ENCODE measurements at regions not wholly inside any gene's neighbourhood (a gene's known extent, or its start where the extent isn't known, plus 50 kb on each side); places are given as distances from the start of the nearest gene placed in this dataset.

GRCh38 chr2:193463011-193463410, 1268.3 kb upstream of the TMEFF2 start:
- Histone ChIP-seq H2AFZ (ENCODE audit: insufficient read depth, low read depth, low read length, poor library complexity, severe bottlenecking) (no peak overlapping the region), H3K4me3 (ENCODE audit: control extremely low read depth in 1 of 5, extremely low read depth in 1 of 5, insufficient read depth in 1 of 5, low read depth in 2 of 5, low read length in 4 of 5) (no peak overlapping the region), H3K27me3 (replicated peaks in 1 of 4; ENCODE audit: control extremely low read depth in 1 of 4, control insufficient read depth in 3 of 4, insufficient read depth in 4 of 4, low read length in 3 of 4) (no peaks in the 10 kb centered on the region), H3K9me3 (ENCODE audit: control extremely low read depth in 1 of 3, control insufficient read depth in 2 of 3, insufficient read depth in 1 of 3, low read length in 2 of 3) (peaks cover 0 to 3% (median 0%) of the 10 kb centered on the region in 3 donors), H4K20me1 (ENCODE audit: control insufficient read depth, insufficient read depth, low read length, poor library complexity, severe bottlenecking) (no peaks in the 10 kb centered on the region), H3K4me2 (replicated peaks; ENCODE audit: low read depth, low read length, poor library complexity, severe bottlenecking) (no peak overlapping the region), H3K79me2 (ENCODE audit: control insufficient read depth, insufficient read depth, low read length) (no peaks in the 10 kb centered on the region), H3K9ac (ENCODE audit: low read length) (no peak overlapping the region), H3K27ac (ENCODE audit: low read length in 2 of 2) (no peak overlapping the region), H3K36me3 (replicated peaks in 1 of 2; ENCODE audit: control extremely low read depth in 1 of 2, control insufficient read depth in 1 of 2, extremely low read depth in 1 of 2, insufficient read depth in 2 of 2, low read length in 1 of 2) (no peaks in the 10 kb centered on the region), H3K4me1 (ENCODE audit: control insufficient read depth in 2 of 2, insufficient read depth in 2 of 2, low read length in 2 of 2) (no peaks in the 10 kb centered on the region)
- CTCF ChIA-PET: no interaction called here
- no peak overlapping the region for H3K4me3 Mint-ChIP-seq
- DNase-seq (no peak), ATAC-seq (ENCODE audit: low read depth) (no peak)
- peaks cover 2% of the 10 kb centered on the region for H3K9me3 Mint-ChIP-seq (ENCODE audit: insufficient read depth)
- intact Hi-C loops (cut with micrococcal nuclease): no loop called here
- no peak overlapping the region for H3K27ac Mint-ChIP-seq
- no peak for TF ChIP-seq EZH2 (IDR thresholded peaks at IDR 0.05; ENCODE audit: borderline replicate concordance, insufficient read depth, low read depth, low read length, poor library complexity, severe bottlenecking)
- TF ChIP-seq, protein P1, sequence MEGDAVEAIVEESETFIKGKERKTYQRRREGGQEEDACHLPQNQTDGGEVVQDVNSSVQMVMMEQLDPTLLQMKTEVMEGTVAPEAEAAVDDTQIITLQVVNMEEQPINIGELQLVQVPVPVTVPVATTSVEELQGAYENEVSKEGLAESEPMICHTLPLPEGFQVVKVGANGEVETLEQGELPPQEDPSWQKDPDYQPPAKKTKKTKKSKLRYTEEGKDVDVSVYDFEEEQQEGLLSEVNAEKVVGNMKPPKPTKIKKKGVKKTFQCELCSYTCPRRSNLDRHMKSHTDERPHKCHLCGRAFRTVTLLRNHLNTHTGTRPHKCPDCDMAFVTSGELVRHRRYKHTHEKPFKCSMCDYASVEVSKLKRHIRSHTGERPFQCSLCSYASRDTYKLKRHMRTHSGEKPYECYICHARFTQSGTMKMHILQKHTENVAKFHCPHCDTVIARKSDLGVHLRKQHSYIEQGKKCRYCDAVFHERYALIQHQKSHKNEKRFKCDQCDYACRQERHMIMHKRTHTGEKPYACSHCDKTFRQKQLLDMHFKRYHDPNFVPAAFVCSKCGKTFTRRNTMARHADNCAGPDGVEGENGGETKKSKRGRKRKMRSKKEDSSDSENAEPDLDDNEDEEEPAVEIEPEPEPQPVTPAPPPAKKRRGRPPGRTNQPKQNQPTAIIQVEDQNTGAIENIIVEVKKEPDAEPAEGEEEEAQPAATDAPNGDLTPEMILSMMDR (IDR thresholded peaks at IDR 0.05): no peak
- POLR2A ChIA-PET: no interaction called here
- peaks cover 7% of the 10 kb centered on the region for H3K4me1 Mint-ChIP-seq
- no peaks in the 10 kb centered on the region for H3K27me3 Mint-ChIP-seq
- WGBS (ENCODE audit: insufficient coverage): 92% methylated on average over 3 of the region's 3 CpGs

DNA sequence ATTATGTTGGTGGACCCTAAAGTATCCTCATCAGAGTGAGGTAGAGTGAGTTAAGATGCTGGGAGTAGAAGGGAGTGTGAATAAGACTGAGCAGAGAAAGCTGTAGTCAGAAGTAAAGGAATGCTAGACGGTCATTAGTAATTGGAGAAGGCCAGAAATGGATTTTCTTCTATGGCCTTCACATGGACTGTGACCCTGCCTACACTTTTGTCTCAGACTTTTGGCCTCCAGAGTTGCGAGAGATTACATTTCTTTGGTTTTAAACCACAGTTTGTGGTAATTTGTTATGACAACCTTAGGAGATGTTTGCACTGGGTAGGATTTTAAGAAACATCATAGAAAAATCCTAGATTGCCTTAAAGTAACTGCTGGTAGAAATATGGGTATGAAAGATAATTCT, 1267.7 kb upstream of the TMEFF2 start:
- Mint-ChIP-seq H3K9me3 (ENCODE audit: insufficient read depth) (peaks cover 2% of the 10 kb centered on the region), H3K27me3 (no peaks in the 10 kb centered on the region), H3K27ac (no peak overlapping the region), H3K4me3 (no peak overlapping the region), H3K4me1 (peaks cover 3% of the 10 kb centered on the region)
- H3K27ac ChIP-seq (ENCODE audit: low read length in 2 of 2): no peak overlapping the region
- H3K27me3 ChIP-seq (replicated peaks in 1 of 4; ENCODE audit: control extremely low read depth in 1 of 4, control insufficient read depth in 3 of 4, insufficient read depth in 4 of 4, low read length in 3 of 4): no peaks in the 10 kb centered on the region
- ATAC-seq (ENCODE audit: low read depth): no peak
- no peaks in the 10 kb centered on the region for H3K79me2 ChIP-seq (ENCODE audit: control insufficient read depth, insufficient read depth, low read length)
- no peaks in the 10 kb centered on the region for H4K20me1 ChIP-seq (ENCODE audit: control insufficient read depth, insufficient read depth, low read length, poor library complexity, severe bottlenecking)
- TF ChIP-seq EZH2 (IDR thresholded peaks at IDR 0.05; ENCODE audit: borderline replicate concordance, insufficient read depth, low read depth, low read length, poor library complexity, severe bottlenecking): no peak
- TF ChIP-seq, protein P1 (IDR thresholded peaks at IDR 0.05): no peak
- no peak overlapping the region for H3K9ac ChIP-seq (ENCODE audit: low read length)
- H3K36me3 ChIP-seq (replicated peaks in 1 of 2; ENCODE audit: control extremely low read depth in 1 of 2, control insufficient read depth in 1 of 2, extremely low read depth in 1 of 2, insufficient read depth in 2 of 2, low read length in 1 of 2): no peaks in the 10 kb centered on the region
- H2AFZ ChIP-seq (ENCODE audit: insufficient read depth, low read depth, low read length, poor library complexity, severe bottlenecking): no peak overlapping the region
- peaks cover 0 to 3% (median 0%) of the 10 kb centered on the region in 3 donors for H3K9me3 ChIP-seq (ENCODE audit: control extremely low read depth in 1 of 3, control insufficient read depth in 2 of 3, insufficient read depth in 1 of 3, low read length in 2 of 3)
- intact Hi-C loops (cut with micrococcal nuclease): no loop called here
- H3K4me2 ChIP-seq (replicated peaks; ENCODE audit: low read depth, low read length, poor library complexity, severe bottlenecking): no peak overlapping the region
- no peak overlapping the region for H3K4me3 ChIP-seq (ENCODE audit: control extremely low read depth in 1 of 5, extremely low read depth in 1 of 5, insufficient read depth in 1 of 5, low read depth in 2 of 5, low read length in 4 of 5)
- ChIA-PET CTCF (no interaction called here), POLR2A (no interaction called here)
- DNase-seq: no peak
- WGBS (ENCODE audit: insufficient coverage): 100% methylated on average over 1 of the region's 2 CpGs
- no peaks in the 10 kb centered on the region for H3K4me1 ChIP-seq (ENCODE audit: control insufficient read depth in 2 of 2, insufficient read depth in 2 of 2, low read length in 2 of 2)

Data from B cell (primary cell).